AG10803 (cell line): ENCODE measurements at regions not wholly inside any gene's neighbourhood (a gene's known extent, or its start where the extent isn't known, plus 50 kb on each side); places are given as distances from the start of the nearest gene placed in this dataset.

ENCODE experiments used
- DNase-seq: peaks from one replicate; pipeline ENCODE4 v3.0.0; 2010; ENCODE audit warnings: low read depth
- H3K4me3 ChIP-seq: 2 replicates; pipeline ENCODE4 v1.5.1; 2011; ENCODE audit warnings: mild to moderate bottlenecking, low read length, control low read depth
- TF ChIP-seq, protein P1 (sequence below): conservative IDR thresholded peaks from 2 replicates; pipeline ENCODE4 v1.5.1; 2011; ENCODE audit warnings: mild to moderate bottlenecking, low read length, control low read depth, inconsistent platforms

DNA sequence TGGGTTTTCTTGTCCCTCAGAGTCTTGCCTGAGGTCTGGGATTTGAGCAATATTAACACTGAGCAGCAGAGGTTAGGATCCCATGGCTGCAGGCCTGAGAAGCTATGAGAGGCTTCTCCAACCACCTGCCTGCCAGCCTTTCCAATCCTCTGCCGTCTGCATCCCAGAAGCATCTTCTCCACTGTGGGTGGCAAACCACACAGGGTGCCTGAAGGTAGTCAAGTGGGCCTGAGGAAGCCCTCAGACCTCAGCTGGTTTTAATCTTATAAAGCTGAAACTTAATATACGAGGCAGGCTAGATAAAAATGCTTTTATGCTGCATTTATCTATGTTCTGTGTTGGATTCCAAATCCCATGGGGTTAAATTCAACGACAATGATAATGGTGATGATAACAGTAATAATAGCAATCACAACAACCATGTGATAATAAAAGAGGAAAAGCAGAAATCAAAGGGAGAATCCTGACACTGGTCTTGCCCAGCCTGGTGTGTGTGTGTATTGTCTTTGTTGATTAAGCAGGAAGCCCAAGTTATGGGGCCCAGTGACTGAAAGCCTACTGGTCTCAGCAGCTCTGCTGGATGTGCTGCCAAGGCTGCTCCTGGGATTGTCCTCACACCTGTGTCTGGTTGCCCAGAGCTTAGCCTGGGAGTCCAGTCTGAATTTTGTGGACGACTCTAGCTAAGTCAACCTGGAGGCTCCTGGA is 59.7 kb upstream of the LDAH start:
- TF ChIP-seq, protein P1, sequence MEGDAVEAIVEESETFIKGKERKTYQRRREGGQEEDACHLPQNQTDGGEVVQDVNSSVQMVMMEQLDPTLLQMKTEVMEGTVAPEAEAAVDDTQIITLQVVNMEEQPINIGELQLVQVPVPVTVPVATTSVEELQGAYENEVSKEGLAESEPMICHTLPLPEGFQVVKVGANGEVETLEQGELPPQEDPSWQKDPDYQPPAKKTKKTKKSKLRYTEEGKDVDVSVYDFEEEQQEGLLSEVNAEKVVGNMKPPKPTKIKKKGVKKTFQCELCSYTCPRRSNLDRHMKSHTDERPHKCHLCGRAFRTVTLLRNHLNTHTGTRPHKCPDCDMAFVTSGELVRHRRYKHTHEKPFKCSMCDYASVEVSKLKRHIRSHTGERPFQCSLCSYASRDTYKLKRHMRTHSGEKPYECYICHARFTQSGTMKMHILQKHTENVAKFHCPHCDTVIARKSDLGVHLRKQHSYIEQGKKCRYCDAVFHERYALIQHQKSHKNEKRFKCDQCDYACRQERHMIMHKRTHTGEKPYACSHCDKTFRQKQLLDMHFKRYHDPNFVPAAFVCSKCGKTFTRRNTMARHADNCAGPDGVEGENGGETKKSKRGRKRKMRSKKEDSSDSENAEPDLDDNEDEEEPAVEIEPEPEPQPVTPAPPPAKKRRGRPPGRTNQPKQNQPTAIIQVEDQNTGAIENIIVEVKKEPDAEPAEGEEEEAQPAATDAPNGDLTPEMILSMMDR = no peak
- DNase-seq = no peak
- H3K4me3 ChIP-seq = no peak overlapping the region

DNA sequence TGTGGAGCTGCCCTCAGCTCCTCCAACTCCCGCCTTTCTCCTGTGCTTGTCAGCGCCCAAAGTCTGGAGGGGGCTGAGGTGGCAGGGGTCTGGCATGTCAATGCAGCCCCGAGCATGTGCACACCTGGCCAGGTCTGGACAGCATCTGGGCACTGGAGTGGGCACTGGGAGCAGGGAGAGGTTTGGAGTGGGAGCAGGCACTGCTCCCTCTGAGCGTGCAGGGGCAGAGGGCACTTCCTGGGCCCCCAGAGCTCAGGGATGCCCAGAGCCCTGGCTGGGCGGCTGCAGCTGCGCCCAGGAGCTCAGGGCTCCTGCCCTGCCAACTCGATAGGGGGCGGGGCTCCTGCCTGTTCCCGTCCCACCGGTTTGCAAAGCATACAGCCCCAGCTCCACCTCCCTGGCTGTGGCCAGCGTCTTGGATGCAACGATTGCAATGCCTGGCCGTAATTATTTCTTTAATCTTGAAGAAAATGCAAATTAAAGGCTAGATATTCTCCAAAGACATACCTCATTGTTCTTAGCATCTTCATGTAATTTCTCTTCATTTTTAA is 57.4 kb upstream of the LDAH start:
- H3K4me3 ChIP-seq = no peak overlapping the region
- TF ChIP-seq, protein P1 = no peak
- DNase-seq = no peak

DNA sequence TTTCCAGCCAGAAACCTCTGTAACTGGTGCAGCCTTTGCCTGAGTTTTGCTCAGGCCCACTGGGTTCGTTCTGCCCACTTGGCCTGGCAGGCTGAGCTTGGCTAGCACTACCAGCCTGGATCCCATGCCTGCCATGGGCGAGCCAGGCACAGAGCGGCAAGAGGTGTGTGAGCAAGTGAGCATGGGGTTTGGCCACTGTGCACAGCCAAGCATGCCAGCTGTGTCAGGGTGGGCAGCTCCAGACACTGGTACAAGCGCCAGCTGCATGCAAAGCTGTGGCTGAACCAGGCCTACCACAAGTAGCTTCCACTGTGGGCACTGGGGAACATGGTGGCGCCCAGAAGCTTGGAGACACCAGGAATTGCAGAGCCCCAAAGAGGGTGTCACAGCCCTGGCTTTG is 56.3 kb upstream of the LDAH start:
- no peak for DNase-seq
- TF ChIP-seq, protein P1 = no peak
- no peak overlapping the region for H3K4me3 ChIP-seq

DNA sequence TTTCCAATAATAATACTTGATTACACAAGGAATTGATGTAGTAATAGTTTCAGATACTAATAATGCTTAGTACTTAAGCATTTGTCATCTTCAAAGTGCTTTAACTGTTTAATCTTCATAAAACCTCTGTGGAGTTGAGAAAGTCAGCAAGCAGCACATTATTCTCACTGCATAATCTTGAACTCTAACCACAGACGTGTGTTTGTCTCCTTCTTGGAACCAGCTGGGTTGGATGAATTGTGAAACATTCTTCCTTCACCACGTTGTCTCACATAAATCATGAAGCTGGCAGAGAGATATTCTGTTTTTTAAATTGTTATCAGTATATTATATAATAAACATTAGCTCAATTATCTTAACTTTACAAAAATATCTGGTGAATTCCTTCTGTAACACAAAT is 55.1 kb upstream of the LDAH start:
- no peak for DNase-seq
- no peak overlapping the region for H3K4me3 ChIP-seq
- TF ChIP-seq, protein P1 = no peak
